GM12891 (cell line): ENCODE measurements at regions not wholly inside any gene's neighbourhood (a gene's known extent, or its start where the extent isn't known, plus 50 kb on each side); places are given as distances from the start of the nearest gene placed in this dataset.

ENCODE experiments used
- DNase-seq: peaks from one replicate; pipeline ENCODE4 v3.0.0; 2011; ENCODE audit warnings: low spot score; ENCODE audit not compliant: insufficient read length
- FAIRE-seq: peaks from 2 replicates; lab custom pipeline; 2011; peaks lifted over from hg19 to GRCh38; lab: Jason Lieb, UNC
- PAX5 ChIP-seq: IDR thresholded peaks from 2 replicates; pipeline ENCODE4 v1.6.1; 2011; ENCODE audit warnings: low read length, moderate library complexity, mild to moderate bottlenecking; ENCODE audit not compliant: insufficient read depth, severe bottlenecking
- POLR2A ChIP-seq: IDR thresholded peaks from 2 replicates; pipeline ENCODE4 v1.6.1; 2011; ENCODE audit warnings: low read depth, low read length, control low read depth
- POLR2AphosphoS5 ChIP-seq: IDR thresholded peaks from 2 replicates; pipeline ENCODE4 v1.6.1; 2011; ENCODE audit warnings: low read depth, low read length, control low read depth
- POU2F2 ChIP-seq: IDR thresholded peaks from 2 replicates; pipeline ENCODE4 v1.6.1; 2011; ENCODE audit warnings: low read depth, mild to moderate bottlenecking, control low read depth, low read length, moderate library complexity
- SPI1 ChIP-seq: IDR thresholded peaks from 2 replicates; pipeline ENCODE4 v1.6.1; 2011; ENCODE audit warnings: low read depth, low read length, control low read depth
- TAF1 ChIP-seq: IDR thresholded peaks from 2 replicates; pipeline ENCODE4 v1.6.1; 2011; ENCODE audit warnings: low read depth, low read length, control low read depth

DNA sequence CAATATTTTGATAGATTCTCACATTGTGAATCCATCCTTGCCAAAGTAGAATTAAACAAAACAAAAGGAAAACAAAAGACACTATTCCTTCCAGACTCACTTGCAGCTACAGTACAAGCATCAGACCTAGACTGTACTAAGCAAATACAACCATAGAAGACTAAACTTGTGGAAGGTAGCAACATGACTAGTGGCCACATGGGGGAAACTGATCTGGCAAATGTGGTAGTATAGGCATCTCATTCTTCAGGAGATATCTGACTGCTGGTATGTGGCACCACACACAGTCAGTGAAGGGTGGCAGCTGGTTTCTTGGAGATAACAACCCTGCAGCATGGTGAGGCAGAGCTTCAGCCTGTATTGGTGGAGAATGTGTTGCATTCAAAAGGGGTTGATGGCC, 81.0 kb upstream of the ACVR2A start:
- DNase-seq (no peak), FAIRE-seq (no peak)
- no peak for TF ChIP-seq TAF1
- no peak for TF ChIP-seq POU2F2
- no peak for TF ChIP-seq POLR2A

DNA sequence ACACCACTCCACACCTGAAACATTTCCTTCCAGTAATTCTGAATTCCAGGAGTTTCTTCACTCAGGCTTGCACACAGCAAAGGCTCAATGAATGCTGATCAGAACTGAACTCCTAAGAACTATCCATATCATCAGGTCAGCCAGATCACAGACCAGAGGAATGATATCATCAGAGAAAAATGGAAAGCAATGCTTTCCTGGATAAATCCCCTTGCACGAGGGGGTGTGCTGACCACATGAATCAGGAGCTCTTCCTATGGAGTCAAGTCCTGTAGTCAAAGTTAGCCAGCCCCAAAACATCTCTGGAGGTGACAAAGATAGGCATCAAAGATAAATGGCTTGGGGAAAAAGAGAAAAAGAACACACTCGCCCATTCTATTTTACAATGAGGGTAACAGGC, 83.8 kb upstream of the ACVR2A start:
- DNase-seq (no peak), FAIRE-seq (no peak)

DNA sequence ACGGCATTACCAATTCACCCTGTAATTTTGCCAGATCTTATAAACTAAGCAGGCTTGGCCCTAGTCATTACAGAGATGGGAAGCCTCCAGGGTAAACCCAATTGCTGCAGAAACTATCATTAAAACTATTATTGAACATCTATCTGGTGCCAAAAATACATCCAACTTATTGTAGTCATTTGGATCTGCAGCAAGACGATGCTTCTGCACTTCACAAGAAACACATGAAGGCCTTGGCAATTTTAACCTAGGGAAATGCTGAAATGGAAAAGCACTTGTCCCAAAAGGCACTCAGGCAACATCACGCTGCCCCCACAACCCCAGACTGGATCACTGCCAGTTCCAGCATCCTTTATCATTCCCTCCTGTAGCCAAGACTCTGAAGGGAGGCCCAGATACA, 85.3 kb upstream of the ACVR2A start:
- no peak for FAIRE-seq

More for the DNA sequence above, 83.8 kb upstream of the ACVR2A start:
- no peak for TF ChIP-seq POU2F2
- no peak for TF ChIP-seq TAF1
- TF ChIP-seq PAX5: no peak
- no peak for TF ChIP-seq POLR2A
- TF ChIP-seq POLR2AphosphoS5: no peak
- no peak for TF ChIP-seq SPI1

DNA sequence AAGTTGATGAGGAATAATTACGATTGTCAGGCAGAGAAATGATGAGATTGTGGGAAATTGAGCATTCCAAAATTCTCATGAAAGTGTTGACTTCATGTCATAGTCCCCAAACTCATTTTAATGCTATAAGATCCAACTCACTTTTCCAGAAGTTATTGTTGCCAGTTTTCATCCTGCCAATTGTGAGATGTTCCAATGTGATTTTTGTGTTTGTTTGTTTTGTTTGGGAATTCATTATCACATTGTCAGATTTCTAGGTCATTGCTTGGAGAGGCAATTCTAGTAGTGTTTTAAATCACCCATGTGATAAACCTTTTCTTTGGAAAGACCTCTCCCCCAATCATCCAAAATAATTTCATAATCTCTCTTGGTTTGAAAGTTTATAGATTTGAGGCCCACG, 86.0 kb upstream of the ACVR2A start:
- DNase-seq (no peak), FAIRE-seq (no peak)
- TF ChIP-seq SPI1 (no peak), POLR2AphosphoS5 (no peak), POLR2A (no peak), TAF1 (no peak), PAX5 (no peak)

More for the DNA sequence above, 85.3 kb upstream of the ACVR2A start:
- TF ChIP-seq SPI1 (no peak), POLR2AphosphoS5 (no peak), PAX5 (no peak), POLR2A (no peak), TAF1 (no peak), POU2F2 (no peak)
- DNase-seq: no peak

DNA sequence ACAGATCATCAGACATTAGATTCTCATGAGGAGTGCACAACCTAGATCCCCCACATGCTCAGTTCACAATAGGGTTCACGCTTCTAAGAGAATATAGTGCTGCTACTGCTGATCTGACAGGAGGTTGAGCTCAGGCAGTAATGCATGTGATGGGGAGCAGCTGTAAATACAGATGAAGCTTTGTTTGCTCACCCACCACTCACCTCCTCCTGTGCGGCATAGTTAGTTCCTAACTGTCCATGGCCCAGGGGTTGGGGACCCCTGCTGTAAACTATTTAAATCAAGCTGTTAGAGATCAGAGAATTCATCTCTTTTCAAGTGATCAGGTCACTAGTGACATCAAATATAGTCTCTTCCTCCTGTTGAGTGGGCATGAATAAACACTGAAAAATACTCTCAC, 88.8 kb upstream of the ACVR2A start:
- DNase-seq (no peak), FAIRE-seq (no peak)
- no peak for TF ChIP-seq POLR2AphosphoS5
- TF ChIP-seq POU2F2: no peak
- TF ChIP-seq PAX5: no peak
- no peak for TF ChIP-seq POLR2A
- no peak for TF ChIP-seq TAF1
- no peak for TF ChIP-seq SPI1

DNA sequence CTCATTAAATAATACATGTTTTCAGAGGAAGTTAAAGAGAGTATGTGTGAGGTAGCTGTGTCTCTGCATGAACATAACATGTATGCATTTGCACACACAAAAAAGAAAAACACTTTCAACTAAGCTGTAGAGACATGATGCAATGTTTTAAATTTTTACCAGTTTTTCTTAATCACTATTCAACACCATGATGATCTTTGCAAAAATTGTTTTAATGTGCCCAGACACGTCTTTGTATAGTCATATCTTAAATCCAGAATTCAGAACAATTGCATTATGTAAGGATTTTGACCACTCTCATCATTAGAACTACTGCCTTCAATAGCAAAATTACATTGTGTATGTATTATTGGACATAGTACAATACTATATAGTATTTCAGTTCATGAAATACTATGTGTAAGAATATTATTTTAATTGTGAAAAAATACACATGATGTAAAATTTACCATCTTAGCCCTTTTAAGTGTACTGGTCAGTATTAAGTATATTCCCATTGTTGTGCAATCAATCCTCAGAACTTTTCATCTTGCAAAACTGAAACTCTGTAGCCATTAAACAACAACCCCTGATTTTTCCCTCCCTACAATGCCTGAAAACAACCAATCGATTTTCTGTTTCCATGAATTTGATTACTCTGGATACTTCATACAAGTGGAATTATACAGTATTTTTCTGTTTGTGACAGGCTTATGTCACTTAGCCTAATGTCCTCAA, 104.5 kb upstream of the ACVR2A start:
- TF ChIP-seq POLR2A (no peak), SPI1 (no peak), TAF1 (no peak), POLR2AphosphoS5 (no peak)
- FAIRE-seq (no peak), DNase-seq (no peak)

DNA sequence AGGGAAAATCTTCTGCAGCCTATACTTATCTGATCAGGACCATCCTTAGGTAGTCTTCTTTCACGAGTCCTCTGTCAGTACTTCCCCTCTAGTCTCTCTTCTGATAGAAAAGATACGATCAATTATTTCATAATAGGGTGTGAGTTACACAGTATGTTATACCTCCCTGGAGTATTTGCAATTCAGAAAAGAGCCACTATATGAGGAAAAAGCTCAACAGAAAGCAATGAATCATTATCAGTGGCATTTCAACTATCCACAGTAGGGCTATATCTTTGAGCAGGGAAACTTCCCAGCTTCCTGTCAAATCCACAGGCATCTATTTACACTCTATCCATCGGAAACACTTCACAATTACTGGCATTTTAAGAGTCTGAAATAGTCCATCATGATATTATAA, 105.3 kb upstream of the ACVR2A start:
- FAIRE-seq (no peak), DNase-seq (no peak)
- TF ChIP-seq POU2F2: no peak

DNA sequence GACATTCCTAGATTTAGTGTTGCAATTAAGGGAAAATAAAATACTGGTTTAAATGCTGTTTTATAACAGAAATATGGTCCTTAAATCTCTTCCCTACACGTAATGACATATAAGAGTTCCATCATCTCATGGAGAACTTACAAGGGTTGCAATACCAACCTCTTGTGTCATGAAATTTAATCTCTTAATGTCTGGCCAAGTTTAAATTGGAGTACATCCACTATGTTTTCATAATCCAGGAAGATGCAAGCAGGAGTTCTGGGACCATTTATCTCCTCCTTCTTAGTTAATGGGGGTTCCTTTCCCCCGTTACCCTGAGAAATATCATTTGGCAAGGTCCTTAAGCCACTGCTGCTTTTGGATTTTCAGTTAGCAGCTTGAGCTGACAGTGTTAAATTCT, 126.0 kb upstream of the ACVR2A start:
- FAIRE-seq (no peak), DNase-seq (no peak)
- TF ChIP-seq SPI1 (no peak), POLR2A (no peak), TAF1 (no peak), POU2F2 (no peak), POLR2AphosphoS5 (no peak), PAX5 (no peak)

DNA sequence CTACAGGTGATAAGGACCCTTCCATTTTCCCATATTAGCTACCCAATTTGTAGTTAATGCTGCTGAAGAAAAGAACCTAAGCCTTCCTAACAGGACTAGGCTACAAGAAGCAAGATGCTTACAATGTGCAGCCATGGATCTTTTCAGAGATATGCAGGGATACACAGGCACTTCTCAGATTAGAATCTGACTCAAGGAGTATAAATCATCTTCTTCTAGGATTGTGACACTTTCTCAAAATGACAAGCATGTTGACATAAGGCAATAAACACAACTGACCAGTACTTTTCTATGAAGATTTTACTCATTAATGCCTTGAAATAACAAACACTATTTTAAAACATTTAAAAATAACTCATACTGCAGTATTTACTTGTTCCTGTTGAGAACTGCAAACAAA, 127.9 kb upstream of the ACVR2A start:
- FAIRE-seq (no peak), DNase-seq (no peak)
- no peak for TF ChIP-seq SPI1
- no peak for TF ChIP-seq POU2F2
- no peak for TF ChIP-seq POLR2A
- TF ChIP-seq TAF1: no peak
- no peak for TF ChIP-seq PAX5
- no peak for TF ChIP-seq POLR2AphosphoS5

DNA sequence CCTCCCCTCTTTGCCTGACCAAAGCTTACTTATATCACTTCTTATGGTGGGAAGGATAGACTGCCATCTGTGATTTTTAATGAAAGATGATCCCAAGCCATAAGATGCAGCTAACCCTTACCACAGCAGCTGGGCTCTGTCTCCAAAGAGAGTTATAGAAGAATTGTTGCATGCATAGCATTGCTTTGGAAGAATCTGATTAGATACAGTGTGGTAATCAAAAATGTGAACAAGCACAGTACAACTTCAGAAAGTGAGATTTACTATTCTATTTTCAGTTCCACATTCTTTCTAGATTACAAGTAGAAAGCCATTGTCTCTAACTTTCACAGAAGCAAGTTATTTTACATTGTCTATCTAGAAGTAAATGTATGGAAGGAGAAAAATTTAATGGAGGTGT, 129.0 kb upstream of the ACVR2A start:
- no peak for DNase-seq
- TF ChIP-seq POLR2AphosphoS5 (no peak), SPI1 (peak; percentile 66)
- FAIRE-seq: peak; percentile 80
